HG02885 (cell line): ENCODE measurements at regions not wholly inside any gene's neighbourhood (a gene's known extent, or its start where the extent isn't known, plus 50 kb on each side); places are given as distances from the start of the nearest gene placed in this dataset.
"Not testable (repeated sequence)": the region's sequence is repeated elsewhere in the genome, so short reads cannot be mapped to it uniquely, and the experiment has no call there.

ENCODE experiments used
- ATAC-seq: cut with Tn5 transposase; IDR thresholded peaks from one replicate; pipeline ENCODE4 v1.9.1; 2021; ENCODE audit warnings: mild to moderate bottlenecking; ENCODE audit not compliant: unreplicated experiment, poor library complexity

- no peak for ATAC-seq
These were observed 462.3 kb downstream of the OMA1 start for GRCh38 chr1:58084266-58084665.

- no peak for ATAC-seq
These were observed 463.9 kb downstream of the OMA1 start for GRCh38 chr1:58082596-58082995.

- ATAC-seq, result no peak
These were observed 470.3 kb downstream of the OMA1 start for GRCh38 chr1:58076258-58076657.

- no peak for ATAC-seq
These were observed 471.3 kb downstream of the OMA1 start for GRCh38 chr1:58075188-58075578.

- ATAC-seq, result no peak
These were observed 474.1 kb downstream of the OMA1 start for GRCh38 chr1:58072450-58072849.

- ATAC-seq, result no peak
These were observed 479.4 kb downstream of the OMA1 start for GRCh38 chr1:58067082-58067481.

GRCh38 chr1:58065520-58065919 lies 481.0 kb downstream of the OMA1 start:
- no peak for ATAC-seq

GRCh38 chr1:58064166-58064565 lies 482.4 kb downstream of the OMA1 start:
- ATAC-seq, result no peak

GRCh38 chr1:58063095-58063494 lies 483.4 kb downstream of the OMA1 start:
- no peak for ATAC-seq

- no peak for ATAC-seq
These were observed 483.9 kb downstream of the OMA1 start for GRCh38 chr1:58062635-58063034.

GRCh38 chr1:58060559-58061170 lies 485.9 kb downstream of the OMA1 start:
- no peak for ATAC-seq

- ATAC-seq, result no peak
These were observed 486.7 kb downstream of the OMA1 start for GRCh38 chr1:58059789-58060188.

GRCh38 chr1:58058323-58058722 lies 488.2 kb downstream of the OMA1 start:
- ATAC-seq, result no peak

GRCh38 chr1:58057826-58058225 lies 488.7 kb downstream of the OMA1 start:
- ATAC-seq, result no peak

- not testable (repeated sequence) for ATAC-seq
These were observed 495.3 kb downstream of the OMA1 start for GRCh38 chr1:58051187-58051586.

- ATAC-seq, result no peak
These were observed 499.2 kb downstream of the OMA1 start for GRCh38 chr1:58047265-58047858.

GRCh38 chr1:58045094-58045705 lies 501.3 kb downstream of the OMA1 start:
- no peak for ATAC-seq

- ATAC-seq, result no peak
These were observed 504.9 kb downstream of the OMA1 start for GRCh38 chr1:58041621-58042020.

GRCh38 chr1:58038574-58038973 lies 508.0 kb downstream of the OMA1 start:
- no peak for ATAC-seq

- no peak for ATAC-seq
These were observed 511.0 kb downstream of the OMA1 start for GRCh38 chr1:58035523-58035922.

GRCh38 chr1:58033311-58033710 lies 513.2 kb downstream of the OMA1 start:
- ATAC-seq, result no peak

- ATAC-seq, result no peak
These were observed 513.9 kb downstream of the OMA1 start for GRCh38 chr1:58032611-58033073.
